Keratinocyte (primary cell): ENCODE measurements at regions not wholly inside any gene's neighbourhood (a gene's known extent, or its start where the extent isn't known, plus 50 kb on each side); places are given as distances from the start of the nearest gene placed in this dataset.

Source experiments
- DNase-seq: peaks from one replicate; pipeline ENCODE4 v3.0.0-alpha.2; 2011; ENCODE audit warnings: low read depth, missing footprints, low spot score
- FAIRE-seq: peaks from 2 replicates; lab custom pipeline; 2011; peaks lifted over from hg19 to GRCh38; lab: Jason Lieb, UNC
- H2AFZ ChIP-seq: 2 replicates; pipeline ENCODE4 v1.6.0; 2012; ENCODE audit warnings: low read length, control low read depth, inconsistent platforms; ENCODE audit not compliant: control insufficient read depth
- H3K27ac ChIP-seq: 2 replicates; pipeline ENCODE4 v1.5.1; 2011; ENCODE audit warnings: low read length; ENCODE audit not compliant: control insufficient read depth, insufficient read depth
- H3K27me3 ChIP-seq: 3 replicates; pipeline ENCODE4 v1.6.0; 2011; ENCODE audit warnings: low read length; ENCODE audit not compliant: control insufficient read depth, insufficient read depth; ENCODE audit errors: extremely low read depth
- H3K36me3 ChIP-seq, 2 experiments: 2 replicates in 1 of 2; 3 replicates in 1 of 2; pipeline ENCODE4 v1.5.1; 2011; ENCODE audit warnings: low read length in 2 of 2, mild to moderate bottlenecking in 1 of 2; ENCODE audit not compliant: control insufficient read depth in 2 of 2, insufficient read depth in 2 of 2; ENCODE audit errors: extremely low read depth in 1 of 2
- H3K4me1 ChIP-seq: 3 replicates; pipeline ENCODE4 v1.5.1; 2011; ENCODE audit warnings: low read length; ENCODE audit not compliant: control insufficient read depth, insufficient read depth; ENCODE audit errors: extremely low read depth
- H3K4me2 ChIP-seq: 3 replicates; pipeline ENCODE4 v1.6.0; 2011; ENCODE audit warnings: low read depth, low read length; ENCODE audit not compliant: control insufficient read depth, insufficient read depth; ENCODE audit errors: extremely low read depth
- H3K4me3 ChIP-seq, 3 experiments: fragments of 200-600 bp in 1 of 3; sonication (generic) in 1 of 3; 2 replicates in 2 of 3; 3 replicates in 1 of 3; pipeline ENCODE4 v1.5.1; 2011 to 2016; ENCODE audit warnings: low read length in 3 of 3, mild to moderate bottlenecking in 3 of 3, control low read depth in 2 of 3, inconsistent platforms in 1 of 3, low read depth in 1 of 3, mixed read lengths in 1 of 3, mixed run types in 1 of 3, moderate library complexity in 1 of 3; ENCODE audit not compliant: control insufficient read depth in 2 of 3, insufficient read depth in 2 of 3; ENCODE audit errors: extremely low read depth in 1 of 3
- H3K79me2 ChIP-seq: 2 replicates; pipeline ENCODE4 v1.6.0; 2012; ENCODE audit warnings: low read length; ENCODE audit not compliant: control insufficient read depth, insufficient read depth
- H3K9ac ChIP-seq: 3 replicates; pipeline ENCODE4 v1.6.0; 2011; ENCODE audit warnings: low read length; ENCODE audit not compliant: control insufficient read depth, insufficient read depth; ENCODE audit errors: extremely low read depth
- H3K9me1 ChIP-seq: 3 replicates; pipeline ENCODE4 v1.6.0; 2011; ENCODE audit warnings: low read length; ENCODE audit not compliant: control insufficient read depth, insufficient read depth; ENCODE audit errors: extremely low read depth
- H3K9me3 ChIP-seq: 2 replicates; pipeline ENCODE4 v1.5.1; 2012; ENCODE audit warnings: low read depth, low read length; ENCODE audit not compliant: control insufficient read depth
- H4K20me1 ChIP-seq: 3 replicates; pipeline ENCODE4 v1.6.0; 2011; ENCODE audit warnings: low read length; ENCODE audit not compliant: control insufficient read depth, insufficient read depth; ENCODE audit errors: extremely low read depth
- EZH2 ChIP-seq: IDR thresholded peaks from one replicate; pipeline ENCODE4 v1.6.1; 2012; ENCODE audit warnings: inconsistent platforms, mild to moderate bottlenecking, low read length, moderate library complexity
- dilution Hi-C: fragments of 300-500 bp; cut with MboI; formaldehyde crosslinking; loops from one replicate; pipeline ENCODE4 v1.7.0; 2020; ENCODE audit warnings: low sequenced_read_pairs; ENCODE audit not compliant: extremely low pct_ligation_motif_present
- TF ChIP-seq, protein P1 (sequence below), 3 experiments: IDR thresholded peaks in 1 of 3; conservative IDR thresholded peaks in 1 of 3; optimal IDR thresholded peaks in 1 of 3; 2 replicates in 2 of 3; 3 replicates in 1 of 3; pipeline versions ENCODE3 to v1.5.1; 2011; ENCODE audit warnings: low read length in 3 of 3, mild to moderate bottlenecking in 3 of 3, moderate library complexity in 2 of 3, control low read depth in 1 of 3, inconsistent platforms in 1 of 3; ENCODE audit not compliant: insufficient read depth in 2 of 3; ENCODE audit errors: extremely low read depth in 1 of 3

DNA sequence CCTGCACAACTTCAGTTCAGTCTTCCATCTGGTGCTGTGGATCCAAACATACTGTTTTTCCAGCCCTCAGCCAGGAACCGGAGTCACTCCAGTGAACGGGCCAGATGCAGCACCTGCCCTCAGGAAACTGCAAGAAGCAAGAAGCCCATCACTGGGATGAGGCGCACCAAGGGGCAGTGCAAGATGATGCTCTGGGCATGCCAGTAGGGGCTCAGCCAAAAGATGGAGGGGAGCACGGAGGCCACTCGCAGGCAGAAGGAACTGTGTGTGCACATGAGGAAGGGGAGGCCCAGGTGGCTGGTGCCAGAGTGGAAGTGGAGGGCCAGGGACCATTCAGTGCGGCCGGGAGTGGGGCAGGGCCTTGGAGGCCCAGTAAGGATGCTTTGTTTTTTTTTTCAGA is 161.7 kb upstream of the MAMLD1 start:
- Histone ChIP-seq H3K79me2 (no peaks in the 10 kb centered on the region), H3K4me3 (no peak overlapping the region), H4K20me1 (no peaks in the 10 kb centered on the region), H3K9me3 (no peaks in the 10 kb centered on the region), H3K36me3 (no peaks in the 10 kb centered on the region), H3K9ac (no peak overlapping the region), H3K27me3 (no peaks in the 10 kb centered on the region), H3K4me2 (peak overlapping the region; percentile 19), H3K9me1 (no peaks in the 10 kb centered on the region), H3K27ac (peak overlapping the region; percentile 19), H2AFZ (no peak overlapping the region), H3K4me1 (peaks cover 28% of the 10 kb centered on the region)
- TF ChIP-seq, protein P1, sequence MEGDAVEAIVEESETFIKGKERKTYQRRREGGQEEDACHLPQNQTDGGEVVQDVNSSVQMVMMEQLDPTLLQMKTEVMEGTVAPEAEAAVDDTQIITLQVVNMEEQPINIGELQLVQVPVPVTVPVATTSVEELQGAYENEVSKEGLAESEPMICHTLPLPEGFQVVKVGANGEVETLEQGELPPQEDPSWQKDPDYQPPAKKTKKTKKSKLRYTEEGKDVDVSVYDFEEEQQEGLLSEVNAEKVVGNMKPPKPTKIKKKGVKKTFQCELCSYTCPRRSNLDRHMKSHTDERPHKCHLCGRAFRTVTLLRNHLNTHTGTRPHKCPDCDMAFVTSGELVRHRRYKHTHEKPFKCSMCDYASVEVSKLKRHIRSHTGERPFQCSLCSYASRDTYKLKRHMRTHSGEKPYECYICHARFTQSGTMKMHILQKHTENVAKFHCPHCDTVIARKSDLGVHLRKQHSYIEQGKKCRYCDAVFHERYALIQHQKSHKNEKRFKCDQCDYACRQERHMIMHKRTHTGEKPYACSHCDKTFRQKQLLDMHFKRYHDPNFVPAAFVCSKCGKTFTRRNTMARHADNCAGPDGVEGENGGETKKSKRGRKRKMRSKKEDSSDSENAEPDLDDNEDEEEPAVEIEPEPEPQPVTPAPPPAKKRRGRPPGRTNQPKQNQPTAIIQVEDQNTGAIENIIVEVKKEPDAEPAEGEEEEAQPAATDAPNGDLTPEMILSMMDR (optimal IDR thresholded peaks at IDR 0.05 in 1 of 3, IDR thresholded peaks at IDR 0.05 in 1 of 3, conservative IDR thresholded peaks at IDR 0.05 in 1 of 3; ENCODE audit: extremely low read depth in 1 of 3, insufficient read depth in 2 of 3, low read length in 3 of 3), result no peak
- TF ChIP-seq EZH2, result no peak
- DNase-seq (no peak), FAIRE-seq (no peak)
- dilution Hi-C loops, result no loop called here

DNA sequence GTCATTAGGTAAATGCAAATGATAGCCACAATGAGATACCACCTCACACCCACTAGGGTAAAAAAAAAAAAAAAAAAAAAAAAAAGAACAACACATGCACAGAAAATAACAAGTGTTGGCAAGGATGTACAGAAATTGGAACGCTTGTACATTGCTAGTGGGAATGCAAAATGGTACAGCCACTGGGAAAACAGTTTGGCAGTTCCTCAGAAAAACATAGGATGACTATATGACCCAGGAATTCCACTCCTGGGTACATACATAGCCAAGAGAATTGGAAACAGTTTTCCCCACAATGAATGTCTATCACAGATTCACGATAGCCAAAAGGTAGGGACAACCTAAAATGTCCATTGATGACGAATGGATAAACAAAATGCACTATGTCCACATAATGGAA is 161.3 kb upstream of the MAMLD1 start:
- no peak for DNase-seq

More for the DNA sequence above, 161.3 kb upstream of the MAMLD1 start:
- H4K20me1 ChIP-seq, result no peaks in the 10 kb centered on the region
- H3K36me3 ChIP-seq, result no peaks in the 10 kb centered on the region
- no peaks in the 10 kb centered on the region for H3K27me3 ChIP-seq
- no peaks in the 10 kb centered on the region for H3K9me1 ChIP-seq
- no peak overlapping the region for H3K4me2 ChIP-seq
- dilution Hi-C loops, result no loop called here
- TF ChIP-seq, protein P1 (optimal IDR thresholded peaks at IDR 0.05 in 1 of 3, IDR thresholded peaks at IDR 0.05 in 1 of 3, conservative IDR thresholded peaks at IDR 0.05 in 1 of 3; ENCODE audit: extremely low read depth in 1 of 3, insufficient read depth in 2 of 3, low read length in 3 of 3), result no peak
- no peak for TF ChIP-seq EZH2
- no peak overlapping the region for H3K9ac ChIP-seq
- no peaks in the 10 kb centered on the region for H3K9me3 ChIP-seq
- H2AFZ ChIP-seq, result no peak overlapping the region
- no peak overlapping the region for H3K27ac ChIP-seq
- FAIRE-seq, result peak; percentile 53
- H3K79me2 ChIP-seq, result no peaks in the 10 kb centered on the region
- no peak overlapping the region for H3K4me3 ChIP-seq
- H3K4me1 ChIP-seq, result peaks cover 28% of the 10 kb centered on the region
